ENCODE measurements at regions not wholly inside any gene's neighbourhood (a gene's known extent, or its start where the extent isn't known, plus 50 kb on each side); places are given as distances from the start of the nearest gene placed in this dataset.

- no peaks in the 10 kb centered on the region for H3K36me3 ChIP-seq
- intact Hi-C loops (cut with DNase I) = no loop called here
- TF ChIP-seq, protein P1, sequence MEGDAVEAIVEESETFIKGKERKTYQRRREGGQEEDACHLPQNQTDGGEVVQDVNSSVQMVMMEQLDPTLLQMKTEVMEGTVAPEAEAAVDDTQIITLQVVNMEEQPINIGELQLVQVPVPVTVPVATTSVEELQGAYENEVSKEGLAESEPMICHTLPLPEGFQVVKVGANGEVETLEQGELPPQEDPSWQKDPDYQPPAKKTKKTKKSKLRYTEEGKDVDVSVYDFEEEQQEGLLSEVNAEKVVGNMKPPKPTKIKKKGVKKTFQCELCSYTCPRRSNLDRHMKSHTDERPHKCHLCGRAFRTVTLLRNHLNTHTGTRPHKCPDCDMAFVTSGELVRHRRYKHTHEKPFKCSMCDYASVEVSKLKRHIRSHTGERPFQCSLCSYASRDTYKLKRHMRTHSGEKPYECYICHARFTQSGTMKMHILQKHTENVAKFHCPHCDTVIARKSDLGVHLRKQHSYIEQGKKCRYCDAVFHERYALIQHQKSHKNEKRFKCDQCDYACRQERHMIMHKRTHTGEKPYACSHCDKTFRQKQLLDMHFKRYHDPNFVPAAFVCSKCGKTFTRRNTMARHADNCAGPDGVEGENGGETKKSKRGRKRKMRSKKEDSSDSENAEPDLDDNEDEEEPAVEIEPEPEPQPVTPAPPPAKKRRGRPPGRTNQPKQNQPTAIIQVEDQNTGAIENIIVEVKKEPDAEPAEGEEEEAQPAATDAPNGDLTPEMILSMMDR (IDR thresholded peaks at IDR 0.05) = no peak
- peak overlapping the region in 1 of 2 donors; percentile 28 for H3K4me3 ChIP-seq
- H3K27me3 ChIP-seq = no peaks in the 10 kb centered on the region
- H3K27ac ChIP-seq = peak overlapping the region; percentile 7 to 49
- H3K9me3 ChIP-seq = no peaks in the 10 kb centered on the region
- DNase-seq (ENCODE audit: low spot score in 2 of 2) = peak in 1 of 2 donors; percentile 70
- peaks cover 0 to 7% of the 10 kb centered on the region in 2 donors for H3K4me1 ChIP-seq
Observed at GRCh38 chr6:150687508-150687907, 87.8 kb downstream of the PLEKHG1 start.

DNA sequence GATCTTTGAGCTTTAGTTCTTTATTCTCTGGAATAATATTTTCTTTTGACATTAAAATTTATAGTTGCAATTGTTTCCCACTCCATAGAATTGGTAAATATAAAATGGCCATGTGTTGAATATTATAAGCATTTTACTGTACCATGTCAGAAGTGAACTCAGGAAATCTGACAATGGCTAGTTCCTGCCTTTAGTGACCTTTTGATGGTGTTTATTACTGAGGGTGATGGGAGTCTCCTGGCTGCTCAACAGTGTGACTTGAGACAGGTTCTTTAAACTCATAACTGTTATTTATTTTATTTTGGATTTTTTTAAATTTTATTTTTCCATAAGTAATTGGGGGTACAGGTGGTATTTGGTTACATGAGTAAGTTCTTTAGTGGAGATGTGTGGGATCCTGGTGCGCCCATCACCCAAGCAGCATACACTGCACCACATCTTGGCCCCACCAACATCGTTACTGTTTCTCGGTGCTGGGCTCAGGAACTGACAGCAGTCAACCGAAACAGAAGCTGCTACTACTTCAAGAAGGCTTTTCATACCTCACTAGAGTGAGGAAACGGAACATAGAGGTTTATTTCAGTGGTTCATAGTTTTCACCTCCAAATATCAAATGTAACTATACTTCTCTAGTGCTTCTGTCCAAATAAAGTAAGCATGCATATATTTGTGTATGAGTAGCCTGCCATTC is 90.4 kb downstream of the PLEKHG1 start:
- TF ChIP-seq, protein P1 (IDR thresholded peaks at IDR 0.05) = no peak
- H3K9me3 ChIP-seq = no peaks in the 10 kb centered on the region
- H3K27me3 ChIP-seq = no peaks in the 10 kb centered on the region
- intact Hi-C loops (cut with DNase I) = no loop called here
- no peak overlapping the region for H3K4me3 ChIP-seq
- DNase-seq (ENCODE audit: low spot score in 2 of 2) = no peak
- H3K36me3 ChIP-seq = no peaks in the 10 kb centered on the region
- peaks cover 0 to 7% of the 10 kb centered on the region in 2 donors for H3K4me1 ChIP-seq
- no peak overlapping the region for H3K27ac ChIP-seq

GRCh38 chr6:150690681-150691080 is 91.0 kb downstream of the PLEKHG1 start:
- Histone ChIP-seq H3K4me1 (peaks cover 0 to 7% of the 10 kb centered on the region in 2 donors), H3K4me3 (no peak overlapping the region), H3K27ac (no peak overlapping the region), H3K36me3 (no peaks in the 10 kb centered on the region), H3K9me3 (no peaks in the 10 kb centered on the region), H3K27me3 (no peaks in the 10 kb centered on the region)
- DNase-seq (ENCODE audit: low spot score in 2 of 2) = no peak
- intact Hi-C loops (cut with DNase I) = no loop called here
- TF ChIP-seq, protein P1 (IDR thresholded peaks at IDR 0.05) = no peak

GRCh38 chr6:150691463-150691862 is 91.8 kb downstream of the PLEKHG1 start:
- intact Hi-C loops (cut with DNase I) = no loop called here
- Histone ChIP-seq H3K27ac (no peak overlapping the region), H3K36me3 (no peaks in the 10 kb centered on the region), H3K9me3 (no peaks in the 10 kb centered on the region), H3K4me3 (no peak overlapping the region), H3K27me3 (no peaks in the 10 kb centered on the region), H3K4me1 (peaks cover 0 to 7% of the 10 kb centered on the region in 2 donors)
- TF ChIP-seq, protein P1 (IDR thresholded peaks at IDR 0.05) = no peak
- no peak for DNase-seq (ENCODE audit: low spot score in 2 of 2)

GRCh38 chr6:150692604-150693003 is 92.9 kb downstream of the PLEKHG1 start:
- H3K4me1 ChIP-seq = peaks cover 0 to 4% of the 10 kb centered on the region in 2 donors
- H3K27me3 ChIP-seq = no peaks in the 10 kb centered on the region
- H3K9me3 ChIP-seq = no peaks in the 10 kb centered on the region
- no peak overlapping the region for H3K27ac ChIP-seq
- intact Hi-C loops (cut with DNase I) = no loop called here
- TF ChIP-seq, protein P1 (IDR thresholded peaks at IDR 0.05) = no peak
- no peaks in the 10 kb centered on the region for H3K36me3 ChIP-seq
- no peak for DNase-seq (ENCODE audit: low spot score in 2 of 2)
- no peak overlapping the region for H3K4me3 ChIP-seq

Measured in ascending aorta (tissue), 2 donors.